GM03348 (cell line): ENCODE measurements at regions not wholly inside any gene's neighbourhood (a gene's known extent, or its start where the extent isn't known, plus 50 kb on each side); places are given as distances from the start of the nearest gene placed in this dataset.
"Not testable (repeated sequence)": the region's sequence is repeated elsewhere in the genome, so short reads cannot be mapped to it uniquely, and the experiment has no call there.

Experiments
- DNase-seq: peaks from one replicate; pipeline ENCODE4 v3.0.0; 2012; ENCODE audit warnings: low spot score

GRCh38 chr1:228944296-228944695 lies 209.0 kb downstream of the RHOU start:
- DNase-seq, result no peak

GRCh38 chr1:228944935-228945371 lies 209.7 kb downstream of the RHOU start:
- DNase-seq, result no peak

- no peak for DNase-seq
Observed at GRCh38 chr1:228945885-228946284, 210.6 kb downstream of the RHOU start.

GRCh38 chr1:228949617-228950016 lies 214.3 kb downstream of the RHOU start:
- not testable (repeated sequence) for DNase-seq

GRCh38 chr1:228953207-228953606 lies 217.9 kb downstream of the RHOU start:
- no peak for DNase-seq

- not testable (repeated sequence) for DNase-seq
Observed at GRCh38 chr1:228953808-228954207, 218.5 kb downstream of the RHOU start.

- no peak for DNase-seq
Observed at GRCh38 chr1:228955691-228956090, 220.4 kb downstream of the RHOU start.

GRCh38 chr1:228956864-228957263 lies 221.6 kb downstream of the RHOU start:
- DNase-seq, result no peak

GRCh38 chr1:228957535-228957934 lies 222.3 kb downstream of the RHOU start:
- no peak for DNase-seq

GRCh38 chr1:228958121-228958520 lies 222.8 kb downstream of the RHOU start:
- DNase-seq, result no peak

- no peak for DNase-seq
Observed at GRCh38 chr1:228958741-228959140, 223.5 kb downstream of the RHOU start.

GRCh38 chr1:228960705-228961104 lies 225.4 kb downstream of the RHOU start:
- no peak for DNase-seq

- DNase-seq, result no peak
Observed at GRCh38 chr1:228961511-228961910, 226.2 kb downstream of the RHOU start.

- no peak for DNase-seq
Observed at GRCh38 chr1:228963795-228964177, 228.5 kb downstream of the RHOU start.

- peak; percentile 69 for DNase-seq
Observed at GRCh38 chr1:228964178-228965089, 229.2 kb downstream of the RHOU start.

- DNase-seq, result no peak
Observed at GRCh38 chr1:228968891-228969606, 233.8 kb downstream of the RHOU start.

- DNase-seq, result no peak
Observed at GRCh38 chr1:228969953-228970800, 234.9 kb downstream of the RHOU start.

GRCh38 chr1:228972576-228972975 lies 237.3 kb downstream of the RHOU start:
- DNase-seq, result no peak

- DNase-seq, result no peak
Observed at GRCh38 chr1:228974273-228974672, 239.0 kb downstream of the RHOU start.

- DNase-seq, result no peak
Observed at GRCh38 chr1:228975238-228975907, 240.1 kb downstream of the RHOU start.

GRCh38 chr1:228976316-228976715 lies 241.0 kb downstream of the RHOU start:
- no peak for DNase-seq

GRCh38 chr1:228977307-228977706 lies 242.0 kb downstream of the RHOU start:
- no peak for DNase-seq
